HCT116 (cell line): ENCODE measurements at regions not wholly inside any gene's neighbourhood (a gene's known extent, or its start where the extent isn't known, plus 50 kb on each side); places are given as distances from the start of the nearest gene placed in this dataset.

ENCODE experiments used
- ATAC-seq: fragments of 200-7000 bp; cut with Tn5 transposase; 2 replicates; pipeline ENCODE4 v1.9.1; 2020; ENCODE audit warnings: mild to moderate bottlenecking, moderate library complexity
- BruUV-seq: library from RNA; stranded (reverse); fragments of 400-500 nt; replicated peaks from 2 replicates; lab custom pipeline; 2021; lab: Mats Ljungman, UMichigan
- CTCF ChIA-PET: fragments of 300-600 bp; sonication (Branson Sonifier 250); formaldehyde crosslinking; loops from one replicate; lab custom pipeline; 2021; ENCODE audit warnings: antibody characterized with exemption; lab: Charles Lee
- POLR2A ChIA-PET: fragments of 300-600, 350-600 bp; sonication (Branson Sonifier 250); formaldehyde crosslinking; loops from one replicate; lab custom pipeline; 2021; ENCODE audit warnings: antibody characterized with exemption; lab: Charles Lee
- RAD21 ChIA-PET, 2 experiments: fragments of 300-600 bp; sonication (Branson Sonifier 250); formaldehyde crosslinking; loops; one replicate each; lab custom pipeline; 2023; ENCODE audit warnings: low total read pairs in 2 of 2; ENCODE audit not compliant: uncharacterized antibody in 2 of 2, unreplicated experiment in 2 of 2, low non-redundant PET in 1 of 2; lab: Charles Lee
- DNase-seq: peaks from one replicate; pipeline ENCODE4 v3.0.0-alpha.2; 2010; ENCODE audit warnings: low read depth, low spot score
- H2AFZ ChIP-seq: fragments of 200-600 bp; shearing (Covaris generic), sonication (generic); 2 replicates; pipeline ENCODE4 v1.6.1; 2017; ENCODE audit warnings: low read depth, mixed run types, mixed read lengths, antibody characterized with exemption, low read length; ENCODE audit not compliant: poor library complexity, severe bottlenecking
- H3K27ac ChIP-seq: 2 replicates; pipeline ENCODE4 v1.5.1; 2012; ENCODE audit warnings: low read depth, low read length
- H3K27me3 ChIP-seq: fragments of 200-600 bp; sonication (generic); 2 replicates; pipeline ENCODE4 v1.6.1; 2016; ENCODE audit warnings: mixed run types, low read length, mixed read lengths; ENCODE audit not compliant: insufficient read depth
- H3K36me3 ChIP-seq, 2 experiments: fragments of 200-500 bp in 1 of 2; fragments of 200-600 bp in 1 of 2; sonication (Bioruptor generic) in 1 of 2; sonication (generic) in 1 of 2; 2 replicates each; pipeline versions ENCODE4 v1.5.1 to v1.6.1; 2014 to 2016; ENCODE audit warnings: low read length in 2 of 2, inconsistent platforms in 1 of 2, mixed read lengths in 1 of 2, mixed run types in 1 of 2; ENCODE audit not compliant: insufficient read depth in 2 of 2, control insufficient read depth in 1 of 2
- H3K4me1 ChIP-seq, 2 experiments: fragments of 200-600 bp in 1 of 2; sonication (generic) in 1 of 2; 2 replicates each; pipeline versions ENCODE4 v1.5.1 to v1.6.1; 2012 to 2017; ENCODE audit warnings: low read length in 2 of 2, inconsistent platforms in 1 of 2, mild to moderate bottlenecking in 1 of 2, mixed read lengths in 1 of 2, mixed run types in 1 of 2, moderate library complexity in 1 of 2; ENCODE audit not compliant: insufficient read depth in 2 of 2, control insufficient read depth in 1 of 2
- H3K4me2 ChIP-seq: fragments of 200-600 bp; sonication (generic); 2 replicates; pipeline ENCODE4 v1.6.1; 2017; ENCODE audit warnings: mixed run types, low read length, mixed read lengths
- H3K4me3 ChIP-seq, 2 experiments: fragments of 200-600 bp in 1 of 2; sonication (generic) in 1 of 2; replicated peaks in 1 of 2; 2 replicates each; pipeline ENCODE4 v1.5.1; 2011 to 2016; ENCODE audit warnings: low read length in 2 of 2, control low read depth in 1 of 2, low read depth in 1 of 2, mild to moderate bottlenecking in 1 of 2, mixed read lengths in 1 of 2, mixed run types in 1 of 2
- H3K79me2 ChIP-seq: fragments of 200-600 bp; sonication (generic); 2 replicates; pipeline ENCODE4 v1.6.1; 2017; ENCODE audit warnings: mild to moderate bottlenecking, mixed run types, low read length, moderate library complexity, mixed read lengths; ENCODE audit not compliant: insufficient read depth
- H3K9ac ChIP-seq: fragments of 200-600 bp; sonication (generic); 2 replicates; pipeline ENCODE4 v1.6.1; 2016; ENCODE audit warnings: low read length, mixed read lengths
- H3K9me2 ChIP-seq: fragments of 200-600 bp; sonication (generic), shearing (Covaris generic); 2 replicates; pipeline ENCODE4 v1.6.1; 2017; ENCODE audit warnings: mixed run types, mild to moderate bottlenecking, moderate library complexity; ENCODE audit not compliant: insufficient read depth
- H3K9me3 ChIP-seq, 2 experiments: fragments of 200-500 bp in 1 of 2; fragments of 200-600 bp in 1 of 2; sonication (Bioruptor generic) in 1 of 2; sonication (generic) in 1 of 2; 2 replicates each; pipeline ENCODE4 v1.6.1; 2014 to 2017; ENCODE audit warnings: low read length in 2 of 2, mixed read lengths in 2 of 2, inconsistent platforms in 1 of 2, low read depth in 1 of 2, mild to moderate bottlenecking in 1 of 2, mixed run types in 1 of 2, moderate library complexity in 1 of 2; ENCODE audit not compliant: control insufficient read depth in 1 of 2, insufficient read depth in 1 of 2
- H4K20me1 ChIP-seq: fragments of 200-600 bp; sonication (generic), shearing (Covaris generic); 2 replicates; pipeline ENCODE4 v1.6.1; 2017; ENCODE audit warnings: mixed run types, mild to moderate bottlenecking, moderate library complexity; ENCODE audit not compliant: insufficient read depth
- CBX3 ChIP-seq: IDR thresholded peaks from 2 replicates; pipeline ENCODE4 v1.6.1; 2012; ENCODE audit warnings: low read depth
- CEBPB ChIP-seq: IDR thresholded peaks from 2 replicates; pipeline ENCODE4 v1.6.1; 2012; ENCODE audit warnings: low read depth
- EGR1 ChIP-seq: IDR thresholded peaks from 2 replicates; pipeline ENCODE4 v1.6.1; 2012; ENCODE audit warnings: low read depth
- EZH2 ChIP-seq: fragments of 200-600 bp; sonication (generic); IDR thresholded peaks from 2 replicates; pipeline ENCODE4 v1.6.1; 2017; ENCODE audit warnings: antibody characterized with exemption, mixed run types
- EZH2phosphoT487 ChIP-seq: fragments of 200-600 bp; IDR thresholded peaks from 2 replicates; pipeline ENCODE4 v1.6.1; 2018; ENCODE audit warnings: antibody characterized with exemption, borderline replicate concordance
- JUND ChIP-seq: IDR thresholded peaks from 2 replicates; pipeline ENCODE4 v1.6.1; 2012
- POLR2A ChIP-seq: IDR thresholded peaks from 2 replicates; pipeline ENCODE4 v1.7.0; 2011; ENCODE audit warnings: borderline replicate concordance; ENCODE audit not compliant: insufficient read depth, insufficient read length; ENCODE audit errors: extremely low read depth
- SIN3A ChIP-seq: IDR thresholded peaks from 2 replicates; pipeline ENCODE4 v1.6.1; 2012; ENCODE audit warnings: low read depth
- SP1 ChIP-seq: IDR thresholded peaks from 2 replicates; pipeline ENCODE4 v1.6.1; 2012; ENCODE audit warnings: low read depth
- SRF ChIP-seq: IDR thresholded peaks from 2 replicates; pipeline ENCODE4 v1.6.1; 2012; ENCODE audit warnings: low read depth
- TCF7L2 ChIP-seq: IDR thresholded peaks from 2 replicates; pipeline ENCODE4 v1.7.0; 2011; ENCODE audit warnings: borderline replicate concordance, inconsistent platforms; ENCODE audit not compliant: insufficient read depth, insufficient read length; ENCODE audit errors: extremely low read depth
- YY1 ChIP-seq: IDR thresholded peaks from 2 replicates; pipeline ENCODE4 v1.6.1; 2011; ENCODE audit warnings: low read length, low read depth, moderate library complexity, mild to moderate bottlenecking; ENCODE audit not compliant: insufficient replicate concordance; ENCODE audit errors: extremely low read depth
- ZBTB33 ChIP-seq: IDR thresholded peaks from 2 replicates; pipeline ENCODE4 v1.6.1; 2011; ENCODE audit warnings: mild to moderate bottlenecking, low read length, moderate library complexity; ENCODE audit not compliant: insufficient replicate concordance; ENCODE audit errors: extremely low read depth
- ZFX ChIP-seq: fragments of 450-650 bp; IDR thresholded peaks from 2 replicates; pipeline ENCODE4 v1.6.1; 2017
- ZNF274 ChIP-seq: fragments of 200-500 bp; sonication (Bioruptor generic); IDR thresholded peaks from 2 replicates; pipeline ENCODE4 v1.6.1; 2014; ENCODE audit warnings: mild to moderate bottlenecking, low read depth, low read length, inconsistent platforms
- intact Hi-C: fragments of 100-400 bp; cut with micrococcal nuclease; formaldehyde crosslinking; loops from 2 replicates; pipeline ENCODE4 v1.10.0; 2022
- TF ChIP-seq, protein P1 (sequence below), 3 experiments: fragments of 200-600 bp in 1 of 3; sonication (generic) in 1 of 3; IDR thresholded peaks in 2 of 3; conservative IDR thresholded peaks in 1 of 3; 2 replicates each; pipeline ENCODE4 v1.5.1; 2012 to 2017; ENCODE audit warnings: low read depth in 2 of 3, low read length in 2 of 3, antibody characterized with exemption in 1 of 3, borderline replicate concordance in 1 of 3, control low read depth in 1 of 3, mild to moderate bottlenecking in 1 of 3, mixed read lengths in 1 of 3, mixed run types in 1 of 3, moderate library complexity in 1 of 3; ENCODE audit not compliant: insufficient read depth in 1 of 3

GRCh38 chr4:123200051-123200940 lies 196.3 kb upstream of the SPRY1 start:
- POLR2A ChIA-PET = no interaction called here

GRCh38 chr4:123204737-123205136 lies 191.9 kb upstream of the SPRY1 start:
- DNase-seq (no peak), ATAC-seq (no peak)
- no peak overlapping the region for H3K4me3 ChIP-seq
- H3K4me1 ChIP-seq = no peaks in the 10 kb centered on the region
- no peaks in the 10 kb centered on the region for H3K9me3 ChIP-seq
- ChIA-PET CTCF (no interaction called here), RAD21 (no interaction called here), POLR2A (no interaction called here)
- no peak overlapping the region for H2AFZ ChIP-seq
- no peak overlapping the region for H3K27ac ChIP-seq
- intact Hi-C loops = no loop called here
- BruUV-seq = no TSS peak
- H3K27me3 ChIP-seq = no peaks in the 10 kb centered on the region
- H3K9ac ChIP-seq = no peak overlapping the region
- no peaks in the 10 kb centered on the region for H4K20me1 ChIP-seq
- H3K4me2 ChIP-seq = no peak overlapping the region
- no peaks in the 10 kb centered on the region for H3K36me3 ChIP-seq
- H3K9me2 ChIP-seq = no peaks in the 10 kb centered on the region
- no peaks in the 10 kb centered on the region for H3K79me2 ChIP-seq
- TF ChIP-seq EGR1 (no peak), TCF7L2 (no peak), ZNF274 (no peak), SIN3A (no peak), EZH2phosphoT487 (no peak), JUND (no peak), ZBTB33 (no peak), YY1 (no peak), SP1 (no peak), CBX3 (no peak), EZH2 (no peak), SRF (no peak), CEBPB (no peak), ZFX (no peak), POLR2A (no peak)
- TF ChIP-seq, protein P1, sequence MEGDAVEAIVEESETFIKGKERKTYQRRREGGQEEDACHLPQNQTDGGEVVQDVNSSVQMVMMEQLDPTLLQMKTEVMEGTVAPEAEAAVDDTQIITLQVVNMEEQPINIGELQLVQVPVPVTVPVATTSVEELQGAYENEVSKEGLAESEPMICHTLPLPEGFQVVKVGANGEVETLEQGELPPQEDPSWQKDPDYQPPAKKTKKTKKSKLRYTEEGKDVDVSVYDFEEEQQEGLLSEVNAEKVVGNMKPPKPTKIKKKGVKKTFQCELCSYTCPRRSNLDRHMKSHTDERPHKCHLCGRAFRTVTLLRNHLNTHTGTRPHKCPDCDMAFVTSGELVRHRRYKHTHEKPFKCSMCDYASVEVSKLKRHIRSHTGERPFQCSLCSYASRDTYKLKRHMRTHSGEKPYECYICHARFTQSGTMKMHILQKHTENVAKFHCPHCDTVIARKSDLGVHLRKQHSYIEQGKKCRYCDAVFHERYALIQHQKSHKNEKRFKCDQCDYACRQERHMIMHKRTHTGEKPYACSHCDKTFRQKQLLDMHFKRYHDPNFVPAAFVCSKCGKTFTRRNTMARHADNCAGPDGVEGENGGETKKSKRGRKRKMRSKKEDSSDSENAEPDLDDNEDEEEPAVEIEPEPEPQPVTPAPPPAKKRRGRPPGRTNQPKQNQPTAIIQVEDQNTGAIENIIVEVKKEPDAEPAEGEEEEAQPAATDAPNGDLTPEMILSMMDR (IDR thresholded peaks at IDR 0.05 in 2 of 3, conservative IDR thresholded peaks at IDR 0.05 in 1 of 3; ENCODE audit: borderline replicate concordance in 1 of 3, insufficient read depth in 1 of 3, low read depth in 2 of 3, low read length in 2 of 3) = no peak

More at GRCh38 chr4:123200051-123200940, 196.3 kb upstream of the SPRY1 start:
- Histone ChIP-seq H3K4me1 (no peaks in the 10 kb centered on the region), H3K27ac (no peak overlapping the region), H2AFZ (no peak overlapping the region), H4K20me1 (no peaks in the 10 kb centered on the region), H3K4me3 (no peak overlapping the region), H3K9me2 (no peaks in the 10 kb centered on the region), H3K79me2 (no peaks in the 10 kb centered on the region), H3K4me2 (no peak overlapping the region), H3K9ac (no peak overlapping the region), H3K27me3 (no peaks in the 10 kb centered on the region), H3K9me3 (no peaks in the 10 kb centered on the region), H3K36me3 (no peaks in the 10 kb centered on the region)
- no TSS peak for BruUV-seq
- ChIA-PET RAD21 (no interaction called here), CTCF (no interaction called here)
- TF ChIP-seq ZNF274 (no peak), JUND (no peak), CEBPB (no peak)
- no peak for ATAC-seq
- DNase-seq = no peak
- intact Hi-C loops = no loop called here
